GM12892 (cell line): ENCODE measurements at regions not wholly inside any gene's neighbourhood (a gene's known extent, or its start where the extent isn't known, plus 50 kb on each side); places are given as distances from the start of the nearest gene placed in this dataset.

Experiments
- POLR2A ChIP-seq: IDR thresholded peaks from 2 replicates; pipeline ENCODE4 v1.6.1; 2011; ENCODE audit warnings: low read depth, low read length, control low read depth
- POLR2AphosphoS5 ChIP-seq: IDR thresholded peaks from 2 replicates; pipeline ENCODE4 v1.6.1; 2011; ENCODE audit warnings: low read depth, low read length, control low read depth
- TAF1 ChIP-seq: IDR thresholded peaks from 2 replicates; pipeline ENCODE4 v1.6.1; 2011; ENCODE audit warnings: low read depth, mild to moderate bottlenecking, control low read depth, low read length, borderline replicate concordance

DNA sequence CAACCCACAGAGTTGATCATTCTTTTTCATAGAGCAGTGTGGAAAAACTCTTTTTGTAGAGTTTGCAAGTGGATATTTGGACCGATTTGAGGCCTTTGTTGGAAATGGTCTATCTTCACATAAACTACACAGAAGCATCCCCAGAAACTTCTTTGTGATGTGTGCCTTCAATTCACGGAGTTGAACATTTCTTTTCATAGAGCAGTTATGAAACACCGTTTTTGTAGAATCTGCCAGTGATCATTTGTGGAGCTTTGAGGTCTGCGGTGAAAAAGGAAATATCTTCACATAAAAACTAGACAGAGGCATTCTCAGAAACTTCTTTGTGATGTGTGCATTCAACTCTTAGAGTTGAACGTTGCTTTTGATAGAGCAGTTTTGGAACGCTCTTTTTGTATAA lies 618.4 kb upstream of the ZNF337 start:
- TF ChIP-seq POLR2A (no peak), POLR2AphosphoS5 (no peak), TAF1 (no peak)
